ENCODE measurements at regions not wholly inside any gene's neighbourhood (a gene's known extent, or its start where the extent isn't known, plus 50 kb on each side); places are given as distances from the start of the nearest gene placed in this dataset.
"Not testable (repeated sequence)": the region's sequence is repeated elsewhere in the genome, so short reads cannot be mapped to it uniquely, and the experiment has no call there.

DNA sequence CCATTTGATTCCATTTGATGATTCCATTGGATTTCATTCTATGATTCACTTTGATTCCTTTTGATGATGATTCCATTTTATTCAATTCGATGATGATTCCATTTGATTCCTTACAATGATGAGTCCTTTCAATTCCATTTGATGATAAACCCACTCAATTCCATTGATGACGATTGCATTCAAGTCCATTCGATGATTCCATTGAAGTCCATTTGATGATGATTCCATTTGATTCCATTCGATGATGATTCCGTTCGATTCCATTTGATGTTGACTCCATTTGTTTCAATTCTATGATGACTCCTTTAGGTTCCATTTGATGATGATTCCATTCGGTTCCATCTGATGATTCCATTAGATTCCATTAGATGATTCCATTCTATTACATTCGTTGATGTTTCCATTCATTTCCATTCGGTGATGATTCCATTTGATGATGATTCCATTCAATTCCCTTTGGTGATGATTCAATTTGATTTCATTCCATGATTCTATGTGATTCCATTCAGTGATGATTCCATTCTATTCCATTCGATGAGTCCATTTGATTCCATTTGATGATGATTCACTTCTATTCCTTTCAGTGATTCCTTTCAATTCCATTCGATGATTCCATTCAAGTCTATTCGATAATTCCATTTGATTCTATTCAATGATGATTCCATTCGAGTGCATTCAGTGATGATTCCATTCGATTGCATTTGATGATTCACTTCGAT is 1106.0 kb downstream of the RPIA start:
- 72 to 77% methylated on average over 15 of the region's 15 CpGs for WGBS, 2 donors (ENCODE audit: low coverage in 1 of 2)
- Histone ChIP-seq H3K27ac (no peak overlapping the region), H3K27me3 (no peaks in the 10 kb centered on the region), H3K36me3 (no peaks in the 10 kb centered on the region), H3K9me3 (peaks cover 0 to 95% (median 2%) of the 10 kb centered on the region in 3 donors), H3K4me3 (no peak overlapping the region), H3K4me1 (no peaks in the 10 kb centered on the region)
- ATAC-seq, result no peak
- TF ChIP-seq EP300 (IDR thresholded peaks at IDR 0.05) (no peak), POLR2A (IDR thresholded peaks at IDR 0.05) (no peak), POLR2AphosphoS5 (IDR thresholded peaks at IDR 0.05) (no peak)
- TF ChIP-seq, protein P1, sequence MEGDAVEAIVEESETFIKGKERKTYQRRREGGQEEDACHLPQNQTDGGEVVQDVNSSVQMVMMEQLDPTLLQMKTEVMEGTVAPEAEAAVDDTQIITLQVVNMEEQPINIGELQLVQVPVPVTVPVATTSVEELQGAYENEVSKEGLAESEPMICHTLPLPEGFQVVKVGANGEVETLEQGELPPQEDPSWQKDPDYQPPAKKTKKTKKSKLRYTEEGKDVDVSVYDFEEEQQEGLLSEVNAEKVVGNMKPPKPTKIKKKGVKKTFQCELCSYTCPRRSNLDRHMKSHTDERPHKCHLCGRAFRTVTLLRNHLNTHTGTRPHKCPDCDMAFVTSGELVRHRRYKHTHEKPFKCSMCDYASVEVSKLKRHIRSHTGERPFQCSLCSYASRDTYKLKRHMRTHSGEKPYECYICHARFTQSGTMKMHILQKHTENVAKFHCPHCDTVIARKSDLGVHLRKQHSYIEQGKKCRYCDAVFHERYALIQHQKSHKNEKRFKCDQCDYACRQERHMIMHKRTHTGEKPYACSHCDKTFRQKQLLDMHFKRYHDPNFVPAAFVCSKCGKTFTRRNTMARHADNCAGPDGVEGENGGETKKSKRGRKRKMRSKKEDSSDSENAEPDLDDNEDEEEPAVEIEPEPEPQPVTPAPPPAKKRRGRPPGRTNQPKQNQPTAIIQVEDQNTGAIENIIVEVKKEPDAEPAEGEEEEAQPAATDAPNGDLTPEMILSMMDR (IDR thresholded peaks at IDR 0.05), result no peak

DNA sequence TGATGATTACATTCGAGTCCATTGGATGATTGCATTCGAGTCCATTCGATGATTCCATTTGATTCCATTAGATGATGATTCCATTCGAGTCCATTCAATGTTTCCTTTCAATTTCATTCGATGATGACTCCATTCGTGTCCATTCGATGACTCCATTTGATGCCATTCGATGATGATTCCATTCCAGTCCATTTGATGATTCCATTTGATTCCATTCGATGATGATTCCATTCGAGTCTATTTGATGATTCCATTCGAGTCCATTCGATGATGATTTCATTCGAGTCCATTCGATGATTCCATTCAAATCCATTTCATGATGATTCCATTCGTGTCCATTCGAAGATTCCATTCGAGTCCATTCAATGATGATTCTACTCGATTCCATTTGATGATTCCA is 1109.7 kb downstream of the RPIA start:
- not testable (repeated sequence) for H3K27me3 ChIP-seq, H3K4me3 ChIP-seq, ATAC-seq, H3K36me3 ChIP-seq, H3K27ac ChIP-seq, H3K4me1 ChIP-seq
- WGBS, 2 donors (ENCODE audit: low coverage in 1 of 2), result 66 to 76% methylated on average over 18 of the region's 18 CpGs
- H3K9me3 ChIP-seq, result peaks cover 0 to 97% (median 2%) of the 10 kb centered on the region in 3 donors

DNA sequence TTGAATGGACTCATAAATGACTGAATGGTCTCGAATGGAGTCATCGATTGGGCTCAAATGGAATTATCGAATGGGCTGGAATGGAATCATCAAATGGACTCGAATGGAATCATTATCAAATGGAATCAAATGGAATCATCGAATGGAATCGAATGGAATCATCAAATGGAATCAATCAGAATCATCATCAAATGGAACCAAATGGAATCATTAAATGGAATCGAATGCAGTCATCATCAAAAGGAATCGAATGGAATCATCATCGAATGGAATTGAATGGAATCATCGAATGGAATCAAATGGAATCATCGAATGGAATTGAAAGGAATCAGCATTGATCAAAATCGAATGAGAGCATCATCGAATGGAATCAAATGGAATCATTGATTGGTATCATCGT is 1114.9 kb downstream of the RPIA start:
- ATAC-seq, H3K4me1 ChIP-seq, H3K36me3 ChIP-seq, H3K4me3 ChIP-seq, H3K27ac ChIP-seq, H3K27me3 ChIP-seq: not testable (repeated sequence)
- WGBS, 2 donors (ENCODE audit: low coverage in 1 of 2), result 66 to 74% methylated on average over 14 of the region's 14 CpGs
- H3K9me3 ChIP-seq, result peaks cover 0 to 93% (median 0%) of the 10 kb centered on the region in 3 donors

DNA sequence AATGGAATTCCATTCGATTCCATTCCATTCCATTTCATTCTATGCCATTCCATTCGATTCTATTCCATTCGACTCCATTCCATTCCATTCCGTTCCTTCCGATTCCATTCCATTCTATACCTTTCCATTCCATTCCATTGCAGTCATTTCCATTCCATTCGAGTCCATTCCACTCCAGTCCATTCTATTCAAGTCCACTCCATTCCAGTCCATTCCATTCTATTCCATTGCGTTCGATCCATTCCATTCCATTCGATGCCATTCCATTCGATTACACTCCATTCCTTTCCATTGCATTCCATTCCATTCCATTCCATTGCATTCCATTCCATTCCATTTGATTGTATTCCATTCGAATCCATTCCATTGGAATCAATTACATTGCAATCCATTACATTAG is 1119.8 kb downstream of the RPIA start:
- Histone ChIP-seq H3K36me3 (no peaks in the 10 kb centered on the region), H3K27ac (no peak overlapping the region), H3K9me3 (peaks cover 0 to 79% (median 0%) of the 10 kb centered on the region in 3 donors), H3K4me3 (no peak overlapping the region), H3K27me3 (no peaks in the 10 kb centered on the region), H3K4me1 (no peaks in the 10 kb centered on the region)
- TF ChIP-seq POLR2AphosphoS5 (IDR thresholded peaks at IDR 0.05) (no peak), EP300 (IDR thresholded peaks at IDR 0.05) (no peak), POLR2A (IDR thresholded peaks at IDR 0.05) (no peak)
- TF ChIP-seq, protein P1 (IDR thresholded peaks at IDR 0.05), result no peak
- WGBS, 2 donors (ENCODE audit: low coverage in 1 of 2), result 58 to 72% methylated on average over 11 of the region's 11 CpGs
- ATAC-seq, result no peak

DNA sequence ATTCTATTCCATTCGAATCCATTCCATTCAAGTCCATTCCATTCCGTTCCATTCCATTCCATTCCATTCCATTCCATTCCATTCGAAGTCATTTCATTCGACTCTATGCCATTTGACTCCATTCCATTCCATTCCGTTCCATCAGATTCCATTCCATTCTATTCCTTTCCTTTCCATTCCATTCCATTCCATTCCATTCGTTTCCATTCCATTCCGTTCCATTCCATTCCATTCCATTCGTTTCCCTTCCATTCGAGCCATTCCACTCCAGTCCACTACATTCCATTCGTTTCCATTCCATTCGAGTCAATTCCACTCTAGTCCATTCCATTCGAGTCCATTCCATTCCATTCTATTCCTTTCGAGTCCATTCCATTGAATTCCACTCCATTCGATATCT is 1120.4 kb downstream of the RPIA start:
- H3K27me3 ChIP-seq, H3K27ac ChIP-seq, H3K36me3 ChIP-seq, ATAC-seq, H3K4me3 ChIP-seq, H3K4me1 ChIP-seq: not testable (repeated sequence)
- H3K9me3 ChIP-seq, result peaks cover 0 to 79% (median 0%) of the 10 kb centered on the region in 3 donors
- WGBS, 2 donors (ENCODE audit: low coverage in 1 of 2), result 68 to 74% methylated on average over 14 of the region's 14 CpGs

DNA sequence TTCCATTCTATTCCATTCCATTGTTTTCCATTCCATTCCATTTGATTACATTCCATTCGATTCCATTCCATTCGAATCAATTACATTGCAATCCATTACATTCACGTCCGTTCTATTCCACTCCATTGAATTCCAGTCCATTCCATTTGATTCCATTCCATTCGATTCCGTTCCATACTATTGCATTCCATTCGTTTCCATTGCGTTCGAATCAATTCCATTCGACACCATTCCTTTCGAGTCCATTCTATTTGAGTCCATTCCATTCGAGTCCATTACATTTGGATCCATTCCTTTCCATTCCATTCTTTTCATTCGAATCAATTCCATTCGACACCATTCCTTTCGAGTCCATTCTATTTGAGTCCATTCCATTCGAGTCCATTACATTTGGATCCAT is 1122.9 kb downstream of the RPIA start:
- H3K27me3 ChIP-seq, H3K4me3 ChIP-seq, ATAC-seq, H3K36me3 ChIP-seq, H3K4me1 ChIP-seq, H3K27ac ChIP-seq: not testable (repeated sequence)
- H3K9me3 ChIP-seq, result peaks cover 0 to 83% (median 0%) of the 10 kb centered on the region in 3 donors
- 74 to 83% methylated on average over 16 of the region's 16 CpGs for WGBS, 2 donors (ENCODE audit: low coverage in 1 of 2)

DNA sequence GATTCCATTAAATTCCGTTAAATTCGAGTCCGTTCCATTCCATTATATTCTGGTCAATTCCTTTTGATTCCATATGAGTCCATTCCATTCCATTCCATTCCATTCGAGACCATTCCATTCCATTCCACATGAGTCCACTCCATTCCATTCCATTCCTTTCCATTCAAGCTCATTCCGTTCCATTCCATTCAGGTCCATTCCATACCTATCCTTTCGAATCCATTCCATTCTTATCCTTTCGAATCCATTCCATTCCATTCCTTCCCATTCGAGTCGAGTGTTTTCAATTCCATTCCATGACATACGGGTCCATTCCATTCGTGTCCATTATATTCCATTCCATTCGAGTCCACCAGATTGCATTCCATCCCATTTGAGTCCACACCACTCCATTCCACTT is 1127.4 kb downstream of the RPIA start:
- TF ChIP-seq, protein P1 (IDR thresholded peaks at IDR 0.05), result no peak
- no peak for TF ChIP-seq POLR2A (IDR thresholded peaks at IDR 0.05)
- no peak for TF ChIP-seq POLR2AphosphoS5 (IDR thresholded peaks at IDR 0.05)
- TF ChIP-seq EP300 (IDR thresholded peaks at IDR 0.05), result no peak
- WGBS, 2 donors (ENCODE audit: low coverage in 1 of 2), result 77 to 78% methylated on average over 12 of the region's 12 CpGs
- Histone ChIP-seq H3K27ac (no peak overlapping the region), H3K36me3 (no peaks in the 10 kb centered on the region), H3K27me3 (no peaks in the 10 kb centered on the region), H3K4me3 (no peak overlapping the region), H3K4me1 (no peaks in the 10 kb centered on the region), H3K9me3 (peaks cover 0 to 76% (median 0%) of the 10 kb centered on the region in 3 donors)
- ATAC-seq, result no peak

Measured in gastroesophageal sphincter (tissue), 4 donors.